ENCODE measurements at regions not wholly inside any gene's neighbourhood (a gene's known extent, or its start where the extent isn't known, plus 50 kb on each side); places are given as distances from the start of the nearest gene placed in this dataset.

DNA sequence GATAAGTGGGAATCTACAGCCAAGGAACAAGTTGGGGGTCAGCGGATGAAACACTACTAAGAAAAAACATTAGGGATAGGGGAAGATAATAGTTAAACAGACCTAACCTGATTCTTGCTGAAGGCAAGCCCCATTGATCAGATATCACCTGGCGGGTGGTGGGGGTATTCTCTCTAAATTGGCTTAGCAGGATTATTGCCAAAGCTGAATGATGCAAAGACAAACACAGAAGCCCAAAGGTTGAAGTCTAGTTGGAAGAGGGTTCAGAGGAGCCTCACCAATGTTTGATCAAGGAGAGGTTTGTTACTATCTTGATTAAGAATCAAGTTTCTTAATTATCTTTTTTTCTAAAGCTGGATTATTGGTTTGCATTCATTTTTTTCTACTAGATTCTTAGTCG is 371.9 kb upstream of the CNTN4 start:
- H3K9me2 ChIP-seq (replicated peaks; ENCODE audit: low read depth, low read length), result no peaks in the 10 kb centered on the region
- H3K4me3 ChIP-seq (ENCODE audit: low read length, poor library complexity, severe bottlenecking), result no peak overlapping the region
- H3K36me3 ChIP-seq (ENCODE audit: insufficient read depth, low read length), result no peaks in the 10 kb centered on the region
- H3K27me3 ChIP-seq (ENCODE audit: insufficient read depth, low read length, poor library complexity, severe bottlenecking), result no peaks in the 10 kb centered on the region
- no peak overlapping the region for H3K4me2 ChIP-seq (ENCODE audit: low read depth, low read length, poor library complexity, severe bottlenecking)
- H3K9ac ChIP-seq (ENCODE audit: low read depth, low read length, poor library complexity, severe bottlenecking), result no peak overlapping the region
- H2AFZ ChIP-seq (ENCODE audit: low read length), result no peak overlapping the region
- H3F3A ChIP-seq (ENCODE audit: low read depth), result no peaks in the 10 kb centered on the region
- H3K9me3 ChIP-seq (ENCODE audit: insufficient read depth, low read depth, low read length), result peaks cover 9% of the 10 kb centered on the region; the same call in 1 of the 2 replicates
- H3K79me2 ChIP-seq (ENCODE audit: insufficient read depth, low read length), result no peaks in the 10 kb centered on the region
- TF ChIP-seq CTCF (conservative IDR thresholded peaks at IDR 0.05; ENCODE audit: low read length) (no peak), EZH2phosphoT487 (IDR thresholded peaks at IDR 0.05; ENCODE audit: borderline replicate concordance) (no peak)
- H3K4me1 ChIP-seq (ENCODE audit: insufficient read depth, low read length, poor library complexity, severe bottlenecking), result no peaks in the 10 kb centered on the region
- no peaks in the 10 kb centered on the region for H4K20me1 ChIP-seq (ENCODE audit: insufficient read depth, low read length, poor library complexity, severe bottlenecking)

DNA sequence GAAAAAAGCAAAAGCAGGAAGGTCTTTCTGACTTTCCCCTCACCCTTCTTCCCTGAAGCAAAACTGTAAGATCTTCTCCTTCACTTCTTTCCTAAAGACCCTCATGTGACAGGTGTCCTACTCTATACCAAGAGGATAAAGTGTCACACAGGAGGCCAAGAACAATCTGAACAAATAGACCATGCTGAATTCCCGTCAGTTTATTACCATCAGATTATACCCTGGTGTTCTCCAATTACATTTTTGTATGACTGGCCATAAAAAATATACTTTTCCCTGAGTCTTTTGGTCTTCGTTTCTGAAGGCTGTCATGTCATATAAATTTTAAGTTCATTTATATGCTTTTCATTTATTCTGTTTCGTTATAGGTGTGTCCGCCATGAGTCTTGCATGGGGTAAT is 371.4 kb upstream of the CNTN4 start:
- TF ChIP-seq EZH2phosphoT487 (IDR thresholded peaks at IDR 0.05; ENCODE audit: borderline replicate concordance), result no peak
- no peak for TF ChIP-seq CTCF (conservative IDR thresholded peaks at IDR 0.05; ENCODE audit: low read length)

GRCh38 chr3:1728510-1728909 is 370.2 kb upstream of the CNTN4 start:
- no peaks in the 10 kb centered on the region for H3K27me3 ChIP-seq (ENCODE audit: insufficient read depth, low read length, poor library complexity, severe bottlenecking)
- H3K4me3 ChIP-seq (ENCODE audit: low read length, poor library complexity, severe bottlenecking), result no peak overlapping the region
- no peaks in the 10 kb centered on the region for H3K4me1 ChIP-seq (ENCODE audit: insufficient read depth, low read length, poor library complexity, severe bottlenecking)
- H2AFZ ChIP-seq (ENCODE audit: low read length), result no peak overlapping the region
- no peak overlapping the region for H3K4me2 ChIP-seq (ENCODE audit: low read depth, low read length, poor library complexity, severe bottlenecking)
- H3K9me2 ChIP-seq (replicated peaks; ENCODE audit: low read depth, low read length), result no peaks in the 10 kb centered on the region
- H3K9ac ChIP-seq (ENCODE audit: low read depth, low read length, poor library complexity, severe bottlenecking), result no peak overlapping the region
- H3K36me3 ChIP-seq (ENCODE audit: insufficient read depth, low read length), result no peaks in the 10 kb centered on the region
- no peak for TF ChIP-seq CTCF (conservative IDR thresholded peaks at IDR 0.05; ENCODE audit: low read length)
- no peak for TF ChIP-seq EZH2phosphoT487 (IDR thresholded peaks at IDR 0.05; ENCODE audit: borderline replicate concordance)
- no peaks in the 10 kb centered on the region for H3F3A ChIP-seq (ENCODE audit: low read depth)
- H3K79me2 ChIP-seq (ENCODE audit: insufficient read depth, low read length), result no peaks in the 10 kb centered on the region
- peaks cover 11% of the 10 kb centered on the region; the same call in 1 of the 2 replicates for H3K9me3 ChIP-seq (ENCODE audit: insufficient read depth, low read depth, low read length)
- H4K20me1 ChIP-seq (ENCODE audit: insufficient read depth, low read length, poor library complexity, severe bottlenecking), result no peaks in the 10 kb centered on the region

More for the DNA sequence above, 371.4 kb upstream of the CNTN4 start:
- H3K4me1 ChIP-seq (ENCODE audit: insufficient read depth, low read length, poor library complexity, severe bottlenecking), result no peaks in the 10 kb centered on the region
- H2AFZ ChIP-seq (ENCODE audit: low read length), result no peak overlapping the region
- no peak overlapping the region for H3K9ac ChIP-seq (ENCODE audit: low read depth, low read length, poor library complexity, severe bottlenecking)
- H3K4me3 ChIP-seq (ENCODE audit: low read length, poor library complexity, severe bottlenecking), result no peak overlapping the region
- H3K27me3 ChIP-seq (ENCODE audit: insufficient read depth, low read length, poor library complexity, severe bottlenecking), result no peaks in the 10 kb centered on the region
- no peaks in the 10 kb centered on the region for H3K36me3 ChIP-seq (ENCODE audit: insufficient read depth, low read length)
- H3K9me3 ChIP-seq (ENCODE audit: insufficient read depth, low read depth, low read length), result peaks cover 5% of the 10 kb centered on the region; the same call in 1 of the 2 replicates
- H3K79me2 ChIP-seq (ENCODE audit: insufficient read depth, low read length), result no peaks in the 10 kb centered on the region
- no peaks in the 10 kb centered on the region for H3K9me2 ChIP-seq (replicated peaks; ENCODE audit: low read depth, low read length)
- H4K20me1 ChIP-seq (ENCODE audit: insufficient read depth, low read length, poor library complexity, severe bottlenecking), result no peaks in the 10 kb centered on the region
- no peaks in the 10 kb centered on the region for H3F3A ChIP-seq (ENCODE audit: low read depth)
- no peak overlapping the region for H3K4me2 ChIP-seq (ENCODE audit: low read depth, low read length, poor library complexity, severe bottlenecking)

All from Loucy (cell line).